GM19043 (cell line): ENCODE measurements at regions not wholly inside any gene's neighbourhood (a gene's known extent, or its start where the extent isn't known, plus 50 kb on each side); places are given as distances from the start of the nearest gene placed in this dataset.
"Not testable (repeated sequence)": the region's sequence is repeated elsewhere in the genome, so short reads cannot be mapped to it uniquely, and the experiment has no call there.

Experiments used
- ATAC-seq: cut with Tn5 transposase; IDR thresholded peaks from one replicate; pipeline ENCODE4 v1.9.1; 2021; ENCODE audit warnings: low read depth; ENCODE audit not compliant: unreplicated experiment

DNA sequence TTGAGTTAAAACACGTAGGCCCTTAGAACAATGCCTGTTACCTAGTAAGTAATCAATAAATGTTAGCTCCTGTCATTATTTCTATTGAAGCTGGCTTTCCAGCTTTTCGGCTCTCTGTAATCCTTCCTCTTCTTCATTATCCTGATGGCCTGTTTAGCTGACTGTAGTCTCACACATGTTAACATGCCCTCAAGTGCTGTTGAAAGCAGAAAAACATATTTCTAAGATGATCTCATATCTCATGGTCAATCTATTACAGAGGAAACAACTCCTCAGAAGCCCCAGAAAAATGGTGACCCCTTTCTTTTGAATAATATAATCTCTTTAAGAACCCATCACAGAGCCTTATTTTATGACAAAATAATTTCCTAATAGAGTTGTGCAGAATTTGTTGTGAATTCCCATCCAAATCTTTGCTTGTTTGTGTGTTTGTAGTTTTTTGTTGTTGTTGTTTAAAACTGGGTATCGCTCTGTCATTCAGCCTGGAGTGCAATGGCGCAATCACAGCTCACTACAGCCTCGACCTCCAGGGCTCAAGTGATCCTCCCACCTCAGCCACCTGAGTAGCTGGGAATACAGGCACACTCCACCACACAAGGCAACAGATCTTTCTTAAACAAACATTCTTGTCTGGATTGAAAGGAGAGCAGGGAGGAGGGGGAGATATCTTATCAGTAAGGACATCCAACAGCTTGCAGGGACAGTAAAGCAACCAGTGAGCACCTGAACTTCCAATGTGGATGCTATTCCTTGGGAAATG, 242.5 kb upstream of the CAND1 start:
- ATAC-seq, result no peak

DNA sequence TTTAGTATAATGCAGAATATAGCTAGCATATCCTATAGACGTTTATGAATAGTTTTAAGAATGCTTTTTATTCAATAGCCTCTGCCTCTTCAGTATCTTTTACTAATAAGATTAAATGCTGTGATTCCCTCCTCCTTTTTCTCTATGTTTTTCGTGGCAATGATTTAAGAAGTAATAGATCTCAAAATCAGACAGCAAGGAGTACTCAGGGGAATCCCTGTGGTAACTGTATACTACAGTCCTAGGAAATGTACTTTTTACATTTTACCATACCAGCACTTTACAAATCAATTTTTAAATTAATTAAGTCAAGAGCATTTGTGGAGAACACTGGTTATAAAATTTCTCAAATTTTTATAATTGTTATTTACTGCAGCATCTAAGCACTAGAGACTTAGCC, 240.6 kb upstream of the CAND1 start:
- no peak for ATAC-seq

DNA sequence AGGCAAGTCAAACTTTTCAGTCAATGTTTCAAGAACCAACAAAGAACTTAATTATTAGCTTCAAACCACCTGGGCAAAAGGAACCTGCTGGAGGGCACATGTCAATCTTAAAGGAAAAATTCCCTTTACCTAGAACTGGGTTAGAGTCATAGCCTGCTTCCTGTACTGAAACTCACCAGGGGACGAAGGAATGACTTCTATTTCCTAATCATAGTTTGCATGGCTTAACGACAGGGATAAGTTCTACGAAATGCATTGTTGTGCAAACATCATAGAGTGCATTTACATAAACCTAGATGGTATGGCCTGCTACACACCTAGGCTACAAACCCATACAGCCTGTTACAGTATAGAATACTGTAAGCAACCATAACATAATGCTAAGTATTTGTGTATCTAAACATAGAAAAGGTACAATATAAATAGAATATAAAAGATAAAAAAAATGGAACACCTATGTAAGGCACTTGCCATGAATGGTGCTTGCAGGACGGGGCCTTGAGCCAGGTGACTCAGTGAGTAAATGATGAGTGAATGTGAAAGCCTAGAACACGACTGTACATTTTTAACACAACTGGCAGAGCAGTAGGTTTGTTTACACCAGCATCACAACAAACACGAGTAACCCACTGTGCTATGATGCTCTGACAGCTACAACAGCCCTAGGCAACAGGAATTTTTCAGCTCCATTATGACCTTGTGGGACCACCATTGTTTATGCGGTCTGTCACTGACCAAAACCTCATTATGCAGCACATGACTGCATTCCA, 234.9 kb upstream of the CAND1 start:
- ATAC-seq, result no peak

DNA sequence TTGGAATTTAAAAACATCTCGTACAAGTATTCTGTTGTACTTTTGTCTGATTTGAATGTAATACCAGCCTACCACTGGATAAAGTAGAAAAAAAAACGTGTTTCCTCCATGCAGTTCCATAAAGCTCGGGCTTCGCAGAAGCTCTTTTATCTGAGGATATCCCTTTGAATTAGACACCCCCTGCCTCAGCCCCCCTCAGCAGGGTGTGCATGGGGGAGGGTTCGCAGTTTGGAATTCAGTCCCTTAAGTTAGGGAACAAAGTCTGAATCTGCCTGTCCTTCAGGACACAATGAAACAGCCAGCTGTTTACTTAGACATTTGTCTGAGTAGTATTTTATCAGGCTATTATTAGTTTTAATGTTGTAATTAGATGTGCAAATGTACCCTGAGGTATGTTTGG, 234.0 kb upstream of the CAND1 start:
- no peak for ATAC-seq

DNA sequence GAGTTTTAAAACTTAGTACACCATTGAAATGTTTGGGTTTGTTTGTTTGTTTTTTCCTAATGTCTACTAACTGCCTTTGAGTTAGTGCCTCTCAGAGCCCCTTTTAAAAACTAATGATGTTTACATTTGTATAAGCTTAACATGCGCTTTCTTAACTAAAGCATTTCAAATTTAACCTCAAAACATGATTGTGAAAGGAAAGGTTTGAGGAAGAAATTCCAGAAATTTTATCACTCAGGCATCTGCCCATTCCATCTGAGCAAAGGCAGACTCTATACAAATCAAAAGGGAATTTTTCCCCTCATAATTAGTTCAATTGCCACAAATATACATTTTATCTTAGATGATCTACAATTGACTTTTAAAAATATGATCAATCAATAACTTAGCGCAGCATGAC, 230.7 kb upstream of the CAND1 start:
- ATAC-seq, result no peak

DNA sequence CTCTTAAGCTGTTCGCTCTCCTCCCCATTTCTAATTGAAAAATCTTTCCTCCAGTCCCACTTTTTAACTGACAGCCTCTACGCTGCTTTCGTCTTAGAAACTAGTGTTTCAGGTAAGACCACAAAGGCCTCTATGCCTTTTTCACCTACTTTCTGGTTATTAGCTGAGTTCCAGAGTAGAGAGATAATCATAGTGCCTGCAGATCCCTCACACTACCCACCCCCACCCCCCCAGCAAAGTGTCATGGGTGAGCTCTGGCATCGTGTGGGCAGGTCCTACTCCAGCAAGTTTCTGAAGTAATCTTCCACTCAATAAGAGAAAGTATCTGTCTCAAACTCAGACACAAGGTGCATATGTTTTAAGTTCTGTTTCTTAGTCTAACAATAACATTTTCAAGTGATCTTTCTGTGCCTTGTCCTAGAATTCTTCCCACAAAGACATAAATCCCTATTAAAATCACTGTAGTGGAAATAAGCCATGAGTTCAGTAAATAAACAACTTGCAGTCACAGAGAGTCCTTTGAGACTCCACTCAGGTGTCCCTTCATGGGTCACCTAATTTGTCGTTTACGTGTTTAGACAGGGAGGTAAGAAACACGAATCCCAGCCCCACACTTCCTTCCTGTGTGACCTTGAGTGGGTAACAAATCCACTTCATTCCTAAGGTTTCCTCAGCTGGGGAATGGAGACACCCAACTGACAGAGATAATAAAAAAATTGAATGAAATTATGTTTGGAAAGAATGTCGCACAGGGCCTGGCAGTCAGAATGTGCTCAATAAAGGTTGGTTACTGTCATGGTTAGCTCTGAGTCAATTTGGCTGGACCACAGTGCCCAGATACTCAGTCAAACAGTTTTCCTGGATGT, 228.9 kb upstream of the CAND1 start:
- no peak for ATAC-seq

DNA sequence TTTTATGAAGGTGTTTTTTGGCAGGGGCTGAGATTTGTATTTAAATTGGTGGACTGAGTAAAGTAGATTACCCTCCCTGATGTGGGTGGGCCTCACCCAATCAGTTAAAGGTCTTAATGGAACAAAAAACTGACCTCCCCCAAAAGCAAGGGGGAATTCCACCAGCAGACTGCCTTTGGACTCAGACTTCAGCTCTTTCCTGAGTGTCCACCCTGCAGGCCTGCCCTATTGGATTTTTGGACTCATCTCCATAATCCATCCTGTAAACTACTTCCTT, 228.4 kb upstream of the CAND1 start:
- no peak for ATAC-seq

DNA sequence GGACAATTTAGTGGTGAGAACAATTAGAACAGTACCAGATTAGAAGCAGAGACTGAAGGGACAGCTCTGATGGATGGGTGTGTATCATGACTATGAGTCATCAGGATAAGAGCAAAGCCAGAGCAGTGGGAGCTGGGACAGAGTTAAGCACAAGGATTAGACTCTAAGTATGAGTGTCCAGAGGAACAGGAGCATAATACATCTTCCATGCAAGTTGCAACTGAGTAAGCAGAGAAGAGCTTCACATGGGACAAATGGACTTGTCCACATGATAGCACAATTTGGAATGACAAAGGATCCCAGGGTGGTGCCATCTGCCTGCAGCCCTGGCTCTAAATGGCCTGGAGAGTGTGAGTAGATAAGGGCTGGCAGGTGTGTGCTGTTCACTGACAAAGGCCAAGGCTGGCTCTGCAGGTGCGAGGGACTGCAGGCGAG, 226.4 kb upstream of the CAND1 start:
- no peak for ATAC-seq

DNA sequence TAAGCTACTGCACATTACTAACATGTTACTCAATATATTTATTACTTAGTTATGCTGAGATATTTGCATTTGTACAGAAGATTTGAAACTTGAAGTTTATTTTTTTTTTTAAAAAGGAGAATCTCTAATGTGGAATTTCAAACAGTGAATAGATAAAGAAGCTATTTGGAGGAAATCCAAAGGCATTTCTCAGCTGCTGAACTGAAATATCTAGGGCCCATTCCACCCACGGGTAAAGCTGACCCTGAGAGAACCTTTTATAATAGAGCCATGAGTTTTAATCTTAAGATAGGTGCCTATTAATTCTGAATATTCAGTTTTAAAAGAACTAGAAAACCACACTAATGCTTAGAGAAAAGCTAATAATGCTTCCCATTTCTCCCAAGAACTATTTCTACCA, 225.4 kb upstream of the CAND1 start:
- no peak for ATAC-seq

DNA sequence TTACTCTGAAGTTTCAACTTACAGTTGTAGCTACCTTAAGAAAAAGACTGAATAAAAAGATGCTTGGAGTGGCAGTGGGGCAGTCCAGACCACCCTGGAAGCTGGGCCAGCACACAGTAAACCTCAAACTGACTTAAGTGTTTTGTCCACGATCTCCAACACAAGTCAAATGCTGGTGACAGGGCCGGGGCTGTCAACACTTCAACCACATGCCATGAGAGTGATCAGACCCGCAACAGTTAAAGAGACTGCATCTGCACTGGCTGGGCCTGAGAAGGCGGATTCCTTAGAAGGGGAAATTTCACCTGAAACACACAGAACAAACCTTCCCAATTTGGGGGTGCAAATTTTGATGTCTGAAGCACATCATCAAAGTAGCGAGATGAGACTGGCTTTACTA, 223.5 kb upstream of the CAND1 start:
- no peak for ATAC-seq

DNA sequence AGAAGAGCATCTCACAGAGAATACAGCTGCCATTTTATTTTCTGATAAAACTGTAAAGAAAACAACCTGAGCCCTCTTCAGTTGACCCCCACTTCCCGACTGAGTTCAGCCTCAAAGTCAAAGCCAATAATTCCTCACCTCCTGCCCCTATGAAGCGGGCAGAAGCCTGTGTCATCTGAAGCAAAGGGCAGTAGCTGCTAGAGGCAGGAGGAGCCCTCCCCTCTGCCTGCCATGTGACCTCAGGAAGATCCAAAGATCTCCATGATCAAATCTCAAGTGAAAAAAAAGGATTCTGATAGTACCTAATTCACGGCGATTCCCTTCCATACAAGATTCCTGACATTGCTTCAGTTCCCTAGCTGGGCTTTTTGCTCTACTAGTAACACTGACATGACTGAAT, 223.1 kb upstream of the CAND1 start:
- no peak for ATAC-seq

DNA sequence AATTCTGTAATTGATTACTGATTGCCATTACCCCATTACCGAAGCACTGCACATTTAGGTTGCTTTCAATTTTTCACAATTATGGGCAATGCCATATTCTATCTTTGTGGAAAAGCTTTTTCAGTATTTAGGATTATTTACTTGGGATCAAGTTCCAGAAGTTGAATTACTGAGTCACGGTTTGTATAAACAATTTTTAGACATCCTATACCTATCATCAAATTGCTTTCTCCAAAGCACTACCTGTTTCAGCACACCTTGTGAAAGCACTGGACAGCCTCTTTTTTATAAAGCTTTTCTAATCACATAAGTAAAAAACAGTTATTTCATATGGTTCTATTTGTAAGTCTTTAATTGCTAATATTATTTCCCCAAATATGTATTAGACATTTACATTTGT, 221.5 kb upstream of the CAND1 start:
- no peak for ATAC-seq

DNA sequence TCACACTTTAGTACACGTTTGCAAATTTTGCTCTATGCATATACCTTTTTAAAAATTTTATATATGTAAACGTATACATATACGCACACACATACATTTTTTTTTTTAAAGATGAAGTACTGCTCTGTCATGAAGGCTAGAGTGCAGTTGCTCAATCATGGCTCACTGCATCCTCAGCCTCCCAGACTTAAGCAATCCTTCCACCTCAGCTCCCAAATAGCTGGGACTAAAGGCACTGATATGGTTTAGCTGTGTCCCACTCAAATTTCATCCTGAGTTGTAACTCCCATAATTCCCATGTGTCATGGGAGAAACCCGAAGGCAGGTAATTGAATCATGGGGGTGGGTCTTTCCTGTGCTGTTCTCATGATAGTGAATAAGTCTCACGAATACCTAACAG, 220.8 kb upstream of the CAND1 start:
- ATAC-seq, result no peak

DNA sequence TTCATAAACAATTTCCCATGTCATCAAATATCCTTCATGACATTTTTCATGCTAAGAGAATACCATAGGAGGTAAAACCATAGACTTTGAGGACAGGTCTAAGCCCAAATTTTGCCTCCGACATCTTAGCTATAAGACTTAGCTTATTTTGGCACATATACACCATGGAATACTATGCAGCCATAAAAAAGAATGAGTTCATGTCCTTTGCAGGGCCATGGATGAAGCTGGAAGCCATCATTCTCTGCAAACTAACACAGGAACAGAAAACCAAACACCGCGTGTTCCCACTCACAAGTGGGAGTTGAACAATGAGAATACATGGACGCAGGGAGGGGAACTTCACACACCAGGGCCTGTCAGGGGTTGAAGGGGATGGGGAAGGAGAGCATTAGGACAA, 220.0 kb upstream of the CAND1 start:
- not testable (repeated sequence) for ATAC-seq

DNA sequence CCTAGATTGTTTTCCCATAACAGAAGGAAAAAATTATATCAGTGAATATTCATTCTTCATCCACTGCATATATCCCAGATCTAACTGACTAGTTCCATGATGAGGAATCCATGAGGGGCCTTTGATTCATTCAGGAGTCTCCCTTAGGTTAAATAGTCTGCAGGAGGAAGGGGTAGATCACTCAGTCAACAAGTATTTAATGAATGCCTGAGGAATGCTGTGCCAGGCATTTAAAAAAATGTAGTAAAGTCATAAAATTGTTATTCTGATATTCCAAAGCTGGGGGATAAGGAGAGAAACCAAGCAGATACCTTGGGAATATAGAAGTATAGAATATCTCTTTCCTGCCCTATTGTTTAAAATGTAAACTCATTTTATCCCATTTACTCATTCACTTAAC, 216.2 kb upstream of the CAND1 start:
- ATAC-seq, result no peak

DNA sequence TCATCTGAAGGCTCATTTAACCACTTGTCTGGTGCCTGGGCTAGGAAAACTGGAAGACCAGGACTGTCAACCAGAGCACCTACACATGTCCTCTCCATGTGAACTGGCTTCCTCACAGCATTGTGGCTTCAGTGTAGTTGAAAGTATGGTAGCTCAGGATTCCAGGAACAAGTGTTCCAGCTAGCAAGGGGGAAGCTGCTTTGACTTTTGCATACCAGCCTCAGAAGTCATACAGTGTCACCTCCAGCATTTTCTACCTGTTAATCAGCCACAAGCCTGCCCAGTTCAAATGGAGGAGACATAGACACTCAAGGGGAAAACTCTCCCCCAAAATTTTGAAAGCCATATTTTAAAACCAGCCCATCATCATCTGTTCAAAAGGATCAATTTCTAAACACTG, 212.8 kb upstream of the CAND1 start:
- no peak for ATAC-seq

DNA sequence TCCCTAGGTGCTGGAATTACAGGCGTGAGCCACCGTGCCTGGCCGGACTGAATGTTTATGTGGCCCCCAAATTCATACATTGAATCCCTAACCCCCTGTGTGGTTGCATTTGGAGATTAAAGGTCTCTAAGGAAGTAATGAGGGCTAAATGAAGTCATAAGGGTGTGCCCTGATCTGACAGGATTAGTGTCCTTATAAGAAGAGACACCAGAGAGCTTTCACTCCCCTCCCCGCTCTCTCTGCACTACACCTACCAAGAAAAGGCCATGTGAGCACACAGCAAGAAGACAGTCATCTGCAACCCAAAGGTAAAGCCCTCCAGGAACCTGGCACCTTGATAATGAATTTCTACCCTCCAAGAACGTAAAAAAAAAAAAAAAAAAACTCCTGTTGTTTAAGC, 212.1 kb upstream of the CAND1 start:
- ATAC-seq, result no peak

DNA sequence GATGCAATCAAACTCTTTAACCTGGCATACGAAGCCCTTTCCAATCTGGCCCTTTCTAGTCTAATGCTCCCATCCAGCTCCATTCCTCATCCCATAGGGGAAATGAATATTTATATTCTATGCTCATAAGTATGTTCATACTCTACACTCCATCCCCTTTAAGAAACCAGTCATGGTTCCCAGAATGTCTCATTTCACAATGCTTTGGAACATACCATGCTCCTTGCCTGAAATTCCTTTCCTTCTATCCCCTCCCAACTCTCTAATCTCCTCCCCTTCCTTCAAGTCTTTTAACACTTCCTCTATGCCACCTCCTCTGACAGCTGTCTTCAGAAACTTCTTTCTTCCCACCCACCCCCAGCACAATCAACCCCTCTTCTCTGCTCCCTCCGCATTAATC, 207.0 kb upstream of the CAND1 start:
- no peak for ATAC-seq

DNA sequence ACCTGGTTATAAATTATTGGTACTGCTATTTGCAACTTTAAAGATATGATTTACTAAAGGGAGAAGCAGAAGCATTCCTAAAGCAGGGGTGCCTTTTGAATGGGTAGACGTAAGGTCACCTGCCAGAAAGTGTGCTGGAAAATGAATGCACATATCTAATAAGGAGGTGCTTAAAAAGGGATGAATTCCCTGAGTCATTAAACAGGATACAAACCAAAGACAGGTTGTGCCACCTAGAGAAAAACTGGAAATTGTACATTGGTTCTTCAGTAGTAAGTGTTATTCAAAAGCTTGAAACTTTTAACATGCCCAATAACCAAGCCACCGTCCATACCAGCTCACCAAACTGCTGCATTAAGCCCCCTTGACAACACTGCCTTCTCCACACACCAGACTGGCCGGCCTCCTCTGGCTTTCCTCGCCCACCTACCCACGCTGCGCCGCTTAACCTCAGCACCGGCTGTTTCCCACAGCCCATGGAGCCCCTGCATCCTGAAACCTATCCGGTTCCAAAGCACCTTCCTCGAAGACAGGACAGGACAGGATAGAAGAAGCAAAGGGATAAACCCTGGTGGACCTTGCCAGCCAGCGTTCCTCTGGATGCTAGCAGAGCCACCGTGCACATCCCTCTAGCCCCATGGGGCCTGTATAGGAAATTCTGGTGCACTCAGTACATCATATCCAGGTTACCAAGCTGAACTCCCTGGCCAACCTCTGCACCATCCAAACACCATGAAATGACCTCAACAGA, 201.5 kb upstream of the CAND1 start:
- no peak for ATAC-seq

DNA sequence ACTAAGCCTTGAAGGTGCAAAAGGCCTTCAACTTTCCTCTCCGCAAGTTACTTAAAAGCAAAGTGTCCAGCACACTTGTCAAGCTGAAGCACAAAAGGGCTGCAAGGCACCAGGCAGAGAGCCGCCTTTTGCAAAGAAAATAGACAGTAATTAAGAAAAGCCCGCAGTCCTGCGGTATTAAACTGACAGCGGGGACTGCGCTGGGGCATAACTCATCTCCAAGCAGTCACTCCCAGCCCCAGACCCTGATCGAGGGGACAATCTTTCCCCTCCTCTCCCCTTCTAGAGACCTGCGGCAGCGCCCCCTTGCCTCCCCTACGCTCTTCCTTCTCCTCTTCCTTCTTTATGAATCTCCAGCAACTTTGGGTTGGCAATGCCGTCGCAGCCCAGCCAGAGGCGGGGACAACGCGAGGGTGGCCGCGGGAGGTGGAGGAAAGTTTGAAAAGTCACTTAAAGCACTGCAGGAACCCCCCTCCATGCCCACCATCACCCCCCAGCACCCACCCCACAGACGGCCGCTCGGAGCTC, 200.9 kb upstream of the CAND1 start:
- ATAC-seq, result no peak
